ENCODE measurements at regions not wholly inside any gene's neighbourhood (a gene's known extent, or its start where the extent isn't known, plus 50 kb on each side); places are given as distances from the start of the nearest gene placed in this dataset.

- no peak for DNase-seq
- H3K36me3 ChIP-seq, result no peaks in the 10 kb centered on the region
- TF ChIP-seq CTCF (IDR thresholded peaks at IDR 0.05), result no peak
These were observed 598.5 kb upstream of the IRAK1BP1 start for GRCh38 chr6:78268591-78269452.

GRCh38 chr6:78300885-78301284 is 566.5 kb upstream of the IRAK1BP1 start:
- DNase-seq, result no peak
- H3K4me3 ChIP-seq, result no peak overlapping the region
- H3K9me3 ChIP-seq, result no peaks in the 10 kb centered on the region
- no peak overlapping the region for H3K27ac ChIP-seq
- intact Hi-C loops (cut with DNase I), result no loop called here
- no peaks in the 10 kb centered on the region for H3K4me1 ChIP-seq
- no peak for ATAC-seq
- TF ChIP-seq CTCF (IDR thresholded peaks at IDR 0.05), result no peak
- no peaks in the 10 kb centered on the region for H3K36me3 ChIP-seq
- H3K27me3 ChIP-seq, result no peaks in the 10 kb centered on the region

More at GRCh38 chr6:78268591-78269452, 598.5 kb upstream of the IRAK1BP1 start:
- H3K4me1 ChIP-seq, result no peaks in the 10 kb centered on the region
- no peak for ATAC-seq
- no peaks in the 10 kb centered on the region for H3K9me3 ChIP-seq
- H3K27me3 ChIP-seq, result no peaks in the 10 kb centered on the region
- no peak overlapping the region for H3K4me3 ChIP-seq
- no peak overlapping the region for H3K27ac ChIP-seq
- intact Hi-C loops (cut with DNase I), result no loop called here

GRCh38 chr6:78302411-78302810 is 564.9 kb upstream of the IRAK1BP1 start:
- TF ChIP-seq CTCF (IDR thresholded peaks at IDR 0.05), result no peak
- H3K36me3 ChIP-seq, result no peaks in the 10 kb centered on the region
- no peaks in the 10 kb centered on the region for H3K27me3 ChIP-seq
- no peak overlapping the region for H3K4me3 ChIP-seq
- DNase-seq (no peak), ATAC-seq (no peak)
- no peaks in the 10 kb centered on the region for H3K9me3 ChIP-seq
- no peak overlapping the region for H3K27ac ChIP-seq
- H3K4me1 ChIP-seq, result no peaks in the 10 kb centered on the region
- intact Hi-C loops (cut with DNase I), result no loop called here

GRCh38 chr6:78308025-78308424 is 559.3 kb upstream of the IRAK1BP1 start:
- Histone ChIP-seq H3K4me1 (no peaks in the 10 kb centered on the region), H3K9me3 (no peaks in the 10 kb centered on the region), H3K27me3 (no peaks in the 10 kb centered on the region), H3K27ac (no peak overlapping the region), H3K4me3 (no peak overlapping the region), H3K36me3 (no peaks in the 10 kb centered on the region)
- ATAC-seq (no peak), DNase-seq (no peak)
- no peak for TF ChIP-seq CTCF (IDR thresholded peaks at IDR 0.05)
- intact Hi-C loops (cut with DNase I), result no loop called here

- ATAC-seq (no peak), DNase-seq (no peak)
- intact Hi-C loops (cut with DNase I), result no loop called here
- Histone ChIP-seq H3K27ac (no peak overlapping the region), H3K4me3 (no peak overlapping the region), H3K9me3 (no peaks in the 10 kb centered on the region), H3K27me3 (no peaks in the 10 kb centered on the region), H3K36me3 (no peaks in the 10 kb centered on the region), H3K4me1 (no peaks in the 10 kb centered on the region)
- no peak for TF ChIP-seq CTCF (IDR thresholded peaks at IDR 0.05)
These were observed 545.1 kb upstream of the IRAK1BP1 start for GRCh38 chr6:78322068-78322845.

All from left lung (tissue), 4 donors.